Suppressor macrophage treated with lipopolysaccharide for 1 hour (primary cell): ENCODE measurements at regions not wholly inside any gene's neighbourhood (a gene's known extent, or its start where the extent isn't known, plus 50 kb on each side); places are given as distances from the start of the nearest gene placed in this dataset.
"Not testable (repeated sequence)": the region's sequence is repeated elsewhere in the genome, so short reads cannot be mapped to it uniquely, and the experiment has no call there.

Experiments
- DNase-seq, 3 donors: peaks; one replicate each; pipeline ENCODE4 v3.0.0-alpha.2; 2020 to 2022

GRCh38 chr11:134864233-134864967, 452.4 kb upstream of the B3GAT1 start:
- DNase-seq, result no peak

- no peak for DNase-seq
Measured at GRCh38 chr11:134863294-134863693, 451.3 kb upstream of the B3GAT1 start.

GRCh38 chr11:134862587-134863195, 450.6 kb upstream of the B3GAT1 start:
- DNase-seq, result no peak

- DNase-seq, result no peak
Measured at GRCh38 chr11:134862105-134862502, 450.1 kb upstream of the B3GAT1 start.

- no peak for DNase-seq
Measured at GRCh38 chr11:134861490-134862104, 449.6 kb upstream of the B3GAT1 start.

GRCh38 chr11:134858783-134859480, 446.9 kb upstream of the B3GAT1 start:
- DNase-seq, result no peak

- DNase-seq, result no peak
Measured at GRCh38 chr11:134857035-134857434, 445.0 kb upstream of the B3GAT1 start.

GRCh38 chr11:134856056-134856971, 444.3 kb upstream of the B3GAT1 start:
- no peak for DNase-seq

GRCh38 chr11:134853992-134854991, 442.2 kb upstream of the B3GAT1 start:
- DNase-seq, result no peak

- not testable (repeated sequence) for DNase-seq
Measured at GRCh38 chr11:134851503-134852224, 439.6 kb upstream of the B3GAT1 start.

GRCh38 chr11:134850566-134850965, 438.5 kb upstream of the B3GAT1 start:
- no peak for DNase-seq

- no peak for DNase-seq
Measured at GRCh38 chr11:134849833-134850232, 437.8 kb upstream of the B3GAT1 start.

GRCh38 chr11:134847083-134847715, 435.2 kb upstream of the B3GAT1 start:
- DNase-seq, result no peak

GRCh38 chr11:134846328-134847082, 434.5 kb upstream of the B3GAT1 start:
- no peak for DNase-seq

- DNase-seq, result no peak
Measured at GRCh38 chr11:134845474-134846327, 433.7 kb upstream of the B3GAT1 start.

GRCh38 chr11:134844838-134845237, 432.8 kb upstream of the B3GAT1 start:
- DNase-seq, result no peak

GRCh38 chr11:134843735-134844134, 431.7 kb upstream of the B3GAT1 start:
- no peak for DNase-seq

GRCh38 chr11:134843020-134843419, 431.0 kb upstream of the B3GAT1 start:
- no peak for DNase-seq
